Adipocyte (in vitro differentiated cells): ENCODE measurements at regions not wholly inside any gene's neighbourhood (a gene's known extent, or its start where the extent isn't known, plus 50 kb on each side); places are given as distances from the start of the nearest gene placed in this dataset.

ENCODE experiments used
- DNase-seq: peaks from one replicate; pipeline ENCODE4 v3.0.0-alpha.2; 2015; ENCODE audit warnings: low read depth
- H3K27me3 ChIP-seq: replicated peaks from 2 replicates; pipeline ENCODE4 v1.7.0; 2013; ENCODE audit warnings: mild to moderate bottlenecking, low read length, moderate library complexity; ENCODE audit not compliant: control insufficient read depth, insufficient read depth
- H3K36me3 ChIP-seq: 2 replicates; pipeline ENCODE4 v1.7.0; 2013; ENCODE audit warnings: low read length, mild to moderate bottlenecking, moderate library complexity; ENCODE audit not compliant: control insufficient read depth, insufficient read depth, severe bottlenecking
- H3K4me1 ChIP-seq: 2 replicates; pipeline ENCODE4 v1.7.0; 2013; ENCODE audit warnings: mild to moderate bottlenecking, low read length, moderate library complexity; ENCODE audit not compliant: control insufficient read depth, insufficient read depth
- H3K4me3 ChIP-seq: 2 replicates; pipeline ENCODE4 v1.7.0; 2013; ENCODE audit warnings: mild to moderate bottlenecking, low read length, moderate library complexity
- H3K9ac ChIP-seq: 2 replicates; pipeline ENCODE4 v1.7.0; 2013; ENCODE audit warnings: mild to moderate bottlenecking, low read length, moderate library complexity
- H3K9me3 ChIP-seq: 2 replicates; pipeline ENCODE4 v1.7.0; 2013; ENCODE audit warnings: mild to moderate bottlenecking, low read length, moderate library complexity; ENCODE audit not compliant: control insufficient read depth

GRCh38 chr3:23067116-23067515, 136.0 kb upstream of the UBE2E2 start:
- Histone ChIP-seq H3K27me3 (no peaks in the 10 kb centered on the region), H3K4me1 (no peaks in the 10 kb centered on the region)

DNA sequence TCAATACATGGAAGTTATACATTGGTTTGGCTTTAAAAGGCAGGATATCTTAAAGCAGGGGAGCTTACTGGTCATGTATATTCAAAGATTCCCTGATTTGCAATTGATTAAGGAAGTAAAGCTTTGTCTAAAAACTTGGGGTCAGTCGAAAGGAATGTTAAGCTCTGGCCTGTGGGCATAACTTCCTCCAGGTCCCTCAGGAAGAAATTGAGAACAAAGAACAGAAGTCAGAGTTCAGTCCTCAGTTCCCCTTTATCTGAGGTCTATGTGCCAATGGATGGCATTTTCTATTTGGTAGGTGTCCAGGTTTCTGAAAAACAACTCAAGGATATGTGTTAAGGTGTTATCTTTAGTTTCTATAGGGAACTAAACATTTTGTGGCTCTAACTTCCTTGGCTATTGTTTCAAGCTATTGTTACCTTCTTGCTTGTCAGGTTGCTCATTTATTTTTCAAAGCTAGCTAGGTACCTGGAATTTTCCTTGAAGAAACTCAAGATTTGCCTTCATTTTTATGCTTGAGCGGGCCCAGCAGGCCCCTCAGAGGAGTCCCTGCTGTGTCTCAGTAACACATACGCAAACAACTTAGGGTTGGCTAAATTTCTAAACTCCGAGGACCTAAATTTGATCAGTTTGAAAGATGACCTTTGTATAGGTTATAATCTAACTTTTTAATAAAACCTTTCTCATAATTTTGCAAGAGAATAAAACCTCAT, 135.0 kb upstream of the UBE2E2 start:
- no peak overlapping the region for H3K4me3 ChIP-seq
- no peak overlapping the region for H3K9ac ChIP-seq
- no peak for DNase-seq
- no peaks in the 10 kb centered on the region for H3K27me3 ChIP-seq
- no peaks in the 10 kb centered on the region for H3K4me1 ChIP-seq
- H3K36me3 ChIP-seq: no peaks in the 10 kb centered on the region
- no peaks in the 10 kb centered on the region for H3K9me3 ChIP-seq

More at GRCh38 chr3:23067116-23067515, 136.0 kb upstream of the UBE2E2 start:
- H3K36me3 ChIP-seq: no peaks in the 10 kb centered on the region
- no peak for DNase-seq
- H3K4me3 ChIP-seq: no peak overlapping the region
- no peaks in the 10 kb centered on the region for H3K9me3 ChIP-seq
- no peak overlapping the region for H3K9ac ChIP-seq

- H3K36me3 ChIP-seq: no peaks in the 10 kb centered on the region
- no peak overlapping the region for H3K4me3 ChIP-seq
- H3K27me3 ChIP-seq: no peaks in the 10 kb centered on the region
- no peaks in the 10 kb centered on the region for H3K9me3 ChIP-seq
- H3K4me1 ChIP-seq: peaks cover 18% of the 10 kb centered on the region
- DNase-seq: no peak
- no peak overlapping the region for H3K9ac ChIP-seq
Measured at GRCh38 chr3:23071296-23071695, 131.8 kb upstream of the UBE2E2 start.

GRCh38 chr3:23071758-23072157, 131.4 kb upstream of the UBE2E2 start:
- no peaks in the 10 kb centered on the region for H3K9me3 ChIP-seq
- H3K36me3 ChIP-seq: no peaks in the 10 kb centered on the region
- DNase-seq: no peak
- no peak overlapping the region for H3K4me3 ChIP-seq
- H3K4me1 ChIP-seq: peaks cover 22% of the 10 kb centered on the region
- H3K27me3 ChIP-seq: no peaks in the 10 kb centered on the region
- no peak overlapping the region for H3K9ac ChIP-seq

GRCh38 chr3:23072693-23073092, 130.4 kb upstream of the UBE2E2 start:
- H3K36me3 ChIP-seq: no peaks in the 10 kb centered on the region
- no peak overlapping the region for H3K4me3 ChIP-seq
- H3K27me3 ChIP-seq: no peaks in the 10 kb centered on the region
- peaks cover 22% of the 10 kb centered on the region for H3K4me1 ChIP-seq
- H3K9me3 ChIP-seq: no peaks in the 10 kb centered on the region
- no peak for DNase-seq
- H3K9ac ChIP-seq: no peak overlapping the region

GRCh38 chr3:23073724-23074305, 129.3 kb upstream of the UBE2E2 start:
- Histone ChIP-seq H3K9ac (no peak overlapping the region), H3K36me3 (no peaks in the 10 kb centered on the region), H3K9me3 (no peaks in the 10 kb centered on the region), H3K4me1 (peaks cover 22% of the 10 kb centered on the region), H3K4me3 (no peak overlapping the region), H3K27me3 (no peaks in the 10 kb centered on the region)
- DNase-seq: no peak

- Histone ChIP-seq H3K36me3 (no peaks in the 10 kb centered on the region), H3K27me3 (no peaks in the 10 kb centered on the region), H3K4me1 (peaks cover 28% of the 10 kb centered on the region), H3K9me3 (no peaks in the 10 kb centered on the region), H3K9ac (peak overlapping the region; percentile 61), H3K4me3 (peak overlapping the region; percentile 23)
- peak; percentile 92 for DNase-seq
Measured at GRCh38 chr3:23075496-23075895, 127.6 kb upstream of the UBE2E2 start.

DNA sequence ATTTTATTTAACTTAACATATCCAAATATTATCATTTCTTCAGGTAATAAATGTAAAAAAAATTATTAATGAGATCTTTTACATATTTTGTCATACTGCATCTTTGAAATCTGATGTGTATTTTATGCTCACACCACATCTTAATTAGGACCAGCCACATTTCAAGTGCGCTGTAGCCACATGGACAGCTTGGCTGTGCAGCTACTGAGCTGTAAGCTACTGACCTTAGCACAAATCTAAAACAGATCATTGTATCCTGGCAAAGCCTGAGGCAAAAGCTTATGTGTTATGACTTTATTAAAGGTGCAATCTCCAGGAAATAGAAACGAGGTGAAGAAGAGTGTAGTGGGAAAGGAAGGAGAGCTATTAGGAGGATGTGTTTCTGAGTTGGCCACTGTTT, 126.7 kb upstream of the UBE2E2 start:
- no peaks in the 10 kb centered on the region for H3K9me3 ChIP-seq
- peak overlapping the region; percentile 5 for H3K9ac ChIP-seq
- H3K4me1 ChIP-seq: peaks cover 30% of the 10 kb centered on the region
- H3K27me3 ChIP-seq: no peaks in the 10 kb centered on the region
- DNase-seq: peak; percentile 38
- H3K36me3 ChIP-seq: no peaks in the 10 kb centered on the region
- H3K4me3 ChIP-seq: no peak overlapping the region

- H3K36me3 ChIP-seq: no peaks in the 10 kb centered on the region
- H3K9ac ChIP-seq: no peak overlapping the region
- H3K4me1 ChIP-seq: peaks cover 32% of the 10 kb centered on the region
- H3K27me3 ChIP-seq: no peaks in the 10 kb centered on the region
- no peak for DNase-seq
- H3K4me3 ChIP-seq: no peak overlapping the region
- H3K9me3 ChIP-seq: no peaks in the 10 kb centered on the region
Measured at GRCh38 chr3:23077126-23077525, 126.0 kb upstream of the UBE2E2 start.

GRCh38 chr3:23078735-23079134, 124.4 kb upstream of the UBE2E2 start:
- no peak overlapping the region for H3K9ac ChIP-seq
- no peaks in the 10 kb centered on the region for H3K27me3 ChIP-seq
- H3K4me1 ChIP-seq: peaks cover 32% of the 10 kb centered on the region
- no peaks in the 10 kb centered on the region for H3K9me3 ChIP-seq
- no peak overlapping the region for H3K4me3 ChIP-seq
- DNase-seq: no peak
- H3K36me3 ChIP-seq: no peaks in the 10 kb centered on the region

DNA sequence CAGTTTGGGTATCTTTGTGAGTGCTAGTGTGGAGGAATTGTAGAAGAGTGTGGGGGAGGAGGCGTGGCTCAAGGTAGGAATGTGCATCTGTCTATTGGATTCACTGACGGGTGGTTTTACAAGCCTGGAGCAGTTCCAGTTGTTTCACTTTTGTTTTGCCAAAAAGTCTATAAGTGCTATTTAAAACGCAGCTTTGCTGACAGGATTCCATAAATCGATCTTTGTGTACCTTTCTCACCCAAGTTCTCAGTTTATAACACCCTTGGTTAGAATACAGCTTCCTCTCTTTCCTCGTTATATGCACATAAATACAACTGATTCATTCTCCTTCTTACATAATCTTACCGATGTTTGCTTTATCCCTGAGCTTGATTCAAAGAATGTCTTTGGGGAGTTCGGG, 123.2 kb upstream of the UBE2E2 start:
- Histone ChIP-seq H3K36me3 (no peaks in the 10 kb centered on the region), H3K27me3 (no peaks in the 10 kb centered on the region), H3K9ac (no peak overlapping the region), H3K4me3 (no peak overlapping the region), H3K4me1 (peaks cover 28% of the 10 kb centered on the region), H3K9me3 (no peaks in the 10 kb centered on the region)
- no peak for DNase-seq

DNA sequence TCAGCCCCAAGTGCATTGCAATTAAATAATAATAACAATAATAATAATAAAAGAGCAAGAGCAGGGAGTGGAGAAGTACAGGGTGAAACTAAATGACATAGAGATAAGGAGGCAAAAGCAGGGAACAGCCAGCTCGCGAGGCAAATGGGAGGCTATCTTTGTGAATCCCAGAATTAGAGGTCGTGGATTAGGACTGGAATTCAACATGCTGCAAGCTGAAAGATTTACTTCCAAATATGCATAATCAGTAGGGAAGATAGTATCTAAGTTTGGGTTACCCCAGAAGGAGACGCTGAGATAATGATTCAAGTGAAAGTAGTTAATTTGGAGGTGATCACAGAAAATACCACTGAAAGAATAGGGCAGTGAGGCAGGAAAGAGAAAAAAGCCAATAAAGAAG, 119.4 kb upstream of the UBE2E2 start:
- no peaks in the 10 kb centered on the region for H3K9me3 ChIP-seq
- DNase-seq: no peak
- no peaks in the 10 kb centered on the region for H3K36me3 ChIP-seq
- no peak overlapping the region for H3K4me3 ChIP-seq
- H3K4me1 ChIP-seq: peaks cover 20% of the 10 kb centered on the region
- no peaks in the 10 kb centered on the region for H3K27me3 ChIP-seq
- no peak overlapping the region for H3K9ac ChIP-seq
